AG08396 (cell line): ENCODE measurements at regions not wholly inside any gene's neighbourhood (a gene's known extent, or its start where the extent isn't known, plus 50 kb on each side); places are given as distances from the start of the nearest gene placed in this dataset.

ENCODE experiments used
- DNase-seq: peaks from one replicate; pipeline ENCODE4 v3.0.0; 2012; ENCODE audit warnings: low spot score, mixed read lengths

- no peak for DNase-seq
These were observed 152.7 kb upstream of the SPHKAP start for GRCh38 chr2:228334180-228334579.

- no peak for DNase-seq
These were observed 147.8 kb upstream of the SPHKAP start for GRCh38 chr2:228329282-228329681.

GRCh38 chr2:228321015-228321414 is 139.5 kb upstream of the SPHKAP start:
- no peak for DNase-seq

GRCh38 chr2:228318218-228318617 is 136.7 kb upstream of the SPHKAP start:
- no peak for DNase-seq

- no peak for DNase-seq
These were observed 130.7 kb upstream of the SPHKAP start for GRCh38 chr2:228312172-228312571.

GRCh38 chr2:228303960-228304359 is 122.5 kb upstream of the SPHKAP start:
- no peak for DNase-seq

- DNase-seq = no peak
These were observed 102.1 kb upstream of the SPHKAP start for GRCh38 chr2:228283491-228284171.

- no peak for DNase-seq
These were observed 100.9 kb upstream of the SPHKAP start for GRCh38 chr2:228282376-228282775.

- DNase-seq = no peak
These were observed 91.7 kb upstream of the SPHKAP start for GRCh38 chr2:228273159-228273558.

- no peak for DNase-seq
These were observed 87.9 kb upstream of the SPHKAP start for GRCh38 chr2:228269351-228269750.

- no peak for DNase-seq
These were observed 87.3 kb upstream of the SPHKAP start for GRCh38 chr2:228268756-228269155.

- DNase-seq = no peak
These were observed 86.8 kb upstream of the SPHKAP start for GRCh38 chr2:228268301-228268700.

GRCh38 chr2:228263156-228263555 is 81.7 kb upstream of the SPHKAP start:
- DNase-seq = no peak

- DNase-seq = no peak
These were observed 80.1 kb upstream of the SPHKAP start for GRCh38 chr2:228261546-228261945.

GRCh38 chr2:228257379-228257778 is 75.9 kb upstream of the SPHKAP start:
- no peak for DNase-seq

GRCh38 chr2:228253752-228254151 is 72.3 kb upstream of the SPHKAP start:
- no peak for DNase-seq

- no peak for DNase-seq
These were observed 65.8 kb upstream of the SPHKAP start for GRCh38 chr2:228247335-228247734.

- DNase-seq = no peak
These were observed 64.1 kb upstream of the SPHKAP start for GRCh38 chr2:228245601-228246000.

GRCh38 chr2:228242591-228242990 is 61.1 kb upstream of the SPHKAP start:
- DNase-seq = no peak

- no peak for DNase-seq
These were observed 58.5 kb upstream of the SPHKAP start for GRCh38 chr2:228239907-228240561.

GRCh38 chr2:228239207-228239906 is 57.9 kb upstream of the SPHKAP start:
- DNase-seq = no peak
